Nephron progenitor cell (in vitro differentiated cells): ENCODE measurements at regions not wholly inside any gene's neighbourhood (a gene's known extent, or its start where the extent isn't known, plus 50 kb on each side); places are given as distances from the start of the nearest gene placed in this dataset.

Source experiments
- DNase-seq: peaks from one replicate; pipeline ENCODE4 v3.0.0; 2021
- H3K27ac Mint-ChIP-seq: 2 replicates; pipeline ENCODE4 v1.8.0; 2021; ENCODE audit warnings: mild to moderate bottlenecking, moderate library complexity, mixed read lengths
- H3K27me3 Mint-ChIP-seq: 2 replicates; pipeline ENCODE4 v1.8.0; 2021; ENCODE audit warnings: mild to moderate bottlenecking, low read depth, mixed read lengths; ENCODE audit not compliant: poor library complexity
- H3K36me3 Mint-ChIP-seq: 2 replicates; pipeline ENCODE4 v1.8.0; 2021; ENCODE audit warnings: low read depth, mixed read lengths
- H3K4me1 Mint-ChIP-seq: 2 replicates; pipeline ENCODE4 v1.8.0; 2021; ENCODE audit warnings: mixed read lengths
- H3K4me3 Mint-ChIP-seq: 2 replicates; pipeline ENCODE4 v1.8.0; 2021; ENCODE audit warnings: mild to moderate bottlenecking, moderate library complexity, mixed read lengths
- H3K9me3 Mint-ChIP-seq: 2 replicates; pipeline ENCODE4 v1.8.0; 2021; ENCODE audit warnings: mild to moderate bottlenecking, moderate library complexity, mixed read lengths
- CTCF ChIP-seq: fragments of 200-600 bp; sonication (generic); IDR thresholded peaks from 2 replicates; pipeline ENCODE4 v1.5.0; 2021; ENCODE audit warnings: antibody characterized with exemption

GRCh38 chrX:69028761-69029120, 136.5 kb downstream of the PJA1 start:
- DNase-seq = no peak
- H3K27me3 Mint-ChIP-seq = peaks cover 9% of the 10 kb centered on the region

GRCh38 chrX:69028006-69028760, 137.1 kb downstream of the PJA1 start:
- peaks cover 62% of the 10 kb centered on the region for H3K4me1 Mint-ChIP-seq
- H3K9me3 Mint-ChIP-seq = peaks cover 20% of the 10 kb centered on the region
- H3K36me3 Mint-ChIP-seq = no peaks in the 10 kb centered on the region
- H3K27ac Mint-ChIP-seq = peak overlapping the region; percentile 66
- H3K27me3 Mint-ChIP-seq = peaks cover 9% of the 10 kb centered on the region
- TF ChIP-seq CTCF = no peak
- H3K4me3 Mint-ChIP-seq = no peak overlapping the region
- no peak for DNase-seq

More at GRCh38 chrX:69028761-69029120, 136.5 kb downstream of the PJA1 start:
- H3K4me3 Mint-ChIP-seq = no peak overlapping the region
- no peak overlapping the region for H3K27ac Mint-ChIP-seq
- H3K36me3 Mint-ChIP-seq = no peaks in the 10 kb centered on the region
- peaks cover 20% of the 10 kb centered on the region for H3K9me3 Mint-ChIP-seq
- no peak for TF ChIP-seq CTCF
- H3K4me1 Mint-ChIP-seq = peaks cover 68% of the 10 kb centered on the region

GRCh38 chrX:69027181-69028005, 137.9 kb downstream of the PJA1 start:
- Mint-ChIP-seq H3K27me3 (peaks cover 9% of the 10 kb centered on the region), H3K27ac (peak overlapping the region; percentile 66), H3K36me3 (no peaks in the 10 kb centered on the region), H3K9me3 (peaks cover 20% of the 10 kb centered on the region), H3K4me1 (peaks cover 57% of the 10 kb centered on the region), H3K4me3 (peak overlapping the region; percentile 4)
- no peak for TF ChIP-seq CTCF
- peak; percentile 36 for DNase-seq

DNA sequence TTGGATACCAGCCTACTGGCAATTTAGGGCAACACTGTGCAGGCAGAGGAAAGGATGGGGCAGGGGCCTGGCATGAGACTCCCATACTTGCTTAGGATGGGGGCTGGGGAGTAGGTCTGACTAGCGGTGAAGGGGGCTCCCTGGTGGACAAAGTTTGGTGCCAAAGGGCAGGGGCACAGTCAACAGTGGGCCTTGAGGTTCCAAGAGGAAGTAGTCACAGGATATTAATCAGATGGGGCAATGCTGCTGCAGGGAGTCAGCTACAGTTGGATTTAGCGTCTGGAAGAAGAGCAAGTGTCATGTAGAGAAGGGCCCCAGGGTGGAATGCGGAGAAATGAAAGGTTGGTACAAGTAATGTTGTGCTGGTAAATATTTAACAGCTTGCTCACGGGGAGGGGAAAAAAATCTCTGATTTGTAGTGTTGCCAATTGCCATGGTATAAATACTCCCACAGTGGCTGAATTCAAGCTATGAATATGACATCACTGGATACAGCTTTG, 139.4 kb downstream of the PJA1 start:
- Mint-ChIP-seq H3K4me1 (peaks cover 51% of the 10 kb centered on the region), H3K27me3 (peaks cover 4% of the 10 kb centered on the region), H3K36me3 (no peaks in the 10 kb centered on the region), H3K9me3 (peaks cover 20% of the 10 kb centered on the region), H3K27ac (peak overlapping the region; percentile 77), H3K4me3 (no peak overlapping the region)
- TF ChIP-seq CTCF = no peak
- no peak for DNase-seq

DNA sequence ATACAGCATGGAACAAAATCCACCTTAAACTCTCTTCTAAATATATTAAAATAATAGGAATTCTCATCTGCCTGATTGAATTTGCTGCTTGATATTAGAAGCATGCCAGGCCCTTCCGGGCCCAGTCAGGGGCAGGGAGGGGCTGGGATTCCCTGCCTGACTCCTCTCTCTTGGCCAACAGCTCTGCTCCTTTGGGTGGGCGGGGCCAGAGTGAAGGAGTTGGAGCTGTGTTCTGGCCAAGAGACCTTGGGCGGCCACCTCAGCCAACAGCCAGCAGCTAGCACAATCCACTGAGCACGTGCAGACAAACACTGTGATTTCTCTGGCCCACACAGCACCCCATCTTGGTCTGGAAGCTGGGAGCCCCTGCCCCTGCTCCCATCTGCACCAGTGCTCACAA, 140.3 kb downstream of the PJA1 start:
- Mint-ChIP-seq H3K4me3 (no peak overlapping the region), H3K36me3 (no peaks in the 10 kb centered on the region), H3K9me3 (peaks cover 20% of the 10 kb centered on the region), H3K27me3 (peaks cover 4% of the 10 kb centered on the region), H3K4me1 (peaks cover 48% of the 10 kb centered on the region), H3K27ac (peak overlapping the region; percentile 19)
- no peak for DNase-seq
- TF ChIP-seq CTCF = no peak
